Fibroblast of upper back skin (primary cell): ENCODE measurements at regions not wholly inside any gene's neighbourhood (a gene's known extent, or its start where the extent isn't known, plus 50 kb on each side); places are given as distances from the start of the nearest gene placed in this dataset.
"Not testable (repeated sequence)": the region's sequence is repeated elsewhere in the genome, so short reads cannot be mapped to it uniquely, and the experiment has no call there.

Experiments used
- DNase-seq: peaks from one replicate; pipeline ENCODE4 v3.0.0-alpha.2; 2013

DNA sequence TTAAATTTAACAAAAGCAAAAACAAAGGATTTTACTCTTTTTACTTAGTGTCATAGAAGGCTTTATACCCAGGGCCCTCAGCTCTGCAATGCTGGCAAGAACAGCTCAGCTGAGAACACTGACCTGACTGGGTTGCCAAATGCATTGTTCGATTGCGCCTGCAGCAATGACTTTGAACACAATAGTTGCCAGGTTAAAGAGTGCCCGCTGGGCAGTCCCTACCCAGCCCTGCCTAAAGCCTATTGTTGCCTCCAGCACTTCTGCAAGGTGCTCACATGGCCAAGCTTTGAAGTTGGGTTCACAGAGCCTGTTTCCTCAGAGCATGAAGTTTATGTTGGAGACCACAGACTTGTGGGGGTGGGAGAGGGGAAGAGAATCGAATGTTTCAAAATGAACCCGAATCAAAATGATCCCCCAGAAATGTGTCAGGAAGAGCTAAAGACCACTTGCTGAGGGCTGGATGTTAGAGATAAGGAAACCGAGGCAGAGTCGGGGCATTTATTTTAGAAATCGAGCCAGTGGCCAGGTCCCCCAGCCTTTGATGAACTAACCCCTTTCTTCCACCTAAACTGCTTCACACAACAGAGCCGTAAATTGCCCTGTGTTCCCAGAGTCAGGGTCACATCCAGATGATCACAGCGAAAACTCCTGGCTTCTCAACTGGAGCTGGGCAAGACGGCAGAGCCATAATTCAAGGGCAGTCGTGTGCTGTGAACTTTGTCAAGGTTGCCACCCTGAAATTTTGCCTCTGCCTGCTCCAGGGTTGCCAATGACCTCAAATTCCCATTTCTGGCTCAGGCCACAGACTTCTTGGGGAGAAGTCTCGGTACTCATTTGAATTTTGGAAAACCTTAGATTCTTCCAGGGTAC, 55.0 kb downstream of the FOXA2 start:
- no peak for DNase-seq

DNA sequence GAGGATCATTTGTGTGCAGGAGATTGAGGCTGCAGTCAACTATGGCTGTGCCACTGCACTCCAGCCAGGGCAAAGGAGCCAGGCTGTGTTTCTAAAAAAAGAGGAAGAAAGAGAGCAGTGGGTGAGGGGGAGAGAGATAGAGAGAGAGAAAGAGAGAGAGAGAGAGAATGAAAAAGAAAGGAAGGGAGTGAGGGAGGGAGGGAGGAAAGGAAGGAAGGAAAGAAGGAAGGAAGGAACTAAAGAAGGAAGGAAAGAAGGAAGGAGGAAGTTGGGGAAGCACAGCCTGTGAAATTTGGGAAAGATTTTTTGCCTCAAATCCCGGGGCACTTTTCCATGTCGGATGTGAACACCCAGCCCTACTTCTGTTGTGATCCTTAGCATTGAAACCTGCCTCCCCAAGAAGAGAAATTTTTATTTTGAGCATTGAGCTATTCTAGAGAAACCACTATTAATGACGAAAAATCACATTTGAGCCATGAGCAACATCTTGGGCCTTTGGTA, 57.8 kb downstream of the FOXA2 start:
- no peak for DNase-seq

DNA sequence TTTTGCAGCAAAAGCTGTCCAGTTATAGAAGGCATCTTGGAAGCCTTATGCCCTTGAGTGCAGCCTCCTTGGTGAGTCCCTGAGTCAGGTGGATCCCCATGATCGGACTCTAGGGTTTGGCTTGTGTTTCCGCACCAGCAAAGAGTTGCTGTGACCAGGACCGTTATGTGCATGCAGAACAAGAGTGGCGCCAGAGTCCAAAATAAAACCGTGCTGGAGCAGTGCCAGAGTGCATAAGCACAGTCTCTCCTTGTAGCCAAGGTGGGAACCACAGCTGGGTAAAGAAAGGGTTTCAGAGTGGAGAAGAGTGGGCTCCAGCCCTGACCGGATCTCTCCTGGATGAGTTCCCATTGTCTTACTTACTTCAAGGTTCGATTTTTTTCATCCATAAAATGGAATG, 58.6 kb downstream of the FOXA2 start:
- DNase-seq: no peak

DNA sequence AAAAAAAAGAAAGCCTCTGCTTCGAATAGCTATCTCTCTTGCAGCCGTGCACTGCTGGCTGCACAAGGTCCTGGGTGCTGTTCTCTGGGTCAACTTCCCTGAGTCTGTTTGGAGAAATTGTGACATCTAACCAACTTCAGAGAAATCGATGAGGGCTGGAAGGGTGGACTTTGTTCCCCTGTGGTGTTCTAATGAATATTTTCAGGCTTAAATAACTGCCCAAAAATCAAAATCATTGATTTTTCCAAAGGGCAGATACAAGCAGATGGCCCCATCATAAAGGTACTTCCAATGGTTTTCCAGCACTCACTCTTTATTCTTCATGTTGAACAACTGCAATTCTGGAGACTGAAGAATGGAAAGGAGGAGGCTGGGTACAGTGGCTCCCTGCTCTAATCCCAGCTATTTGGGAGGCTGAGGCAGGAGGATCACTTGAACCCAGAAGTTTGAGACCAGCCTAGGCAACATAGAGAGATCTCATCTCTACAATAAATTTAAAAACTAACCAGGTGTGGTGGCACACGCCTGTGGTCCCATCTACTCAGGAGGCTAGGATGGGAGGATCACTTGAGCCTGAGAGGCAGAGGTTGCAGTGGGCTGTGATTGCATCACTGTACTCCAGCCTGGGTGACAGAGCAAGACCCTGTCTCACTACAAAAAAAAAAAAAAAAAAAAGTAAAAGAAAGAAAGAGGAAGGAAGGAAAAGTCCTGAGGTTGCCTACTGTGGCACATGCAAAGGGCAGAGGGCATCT, 59.1 kb downstream of the FOXA2 start:
- no peak for DNase-seq

DNA sequence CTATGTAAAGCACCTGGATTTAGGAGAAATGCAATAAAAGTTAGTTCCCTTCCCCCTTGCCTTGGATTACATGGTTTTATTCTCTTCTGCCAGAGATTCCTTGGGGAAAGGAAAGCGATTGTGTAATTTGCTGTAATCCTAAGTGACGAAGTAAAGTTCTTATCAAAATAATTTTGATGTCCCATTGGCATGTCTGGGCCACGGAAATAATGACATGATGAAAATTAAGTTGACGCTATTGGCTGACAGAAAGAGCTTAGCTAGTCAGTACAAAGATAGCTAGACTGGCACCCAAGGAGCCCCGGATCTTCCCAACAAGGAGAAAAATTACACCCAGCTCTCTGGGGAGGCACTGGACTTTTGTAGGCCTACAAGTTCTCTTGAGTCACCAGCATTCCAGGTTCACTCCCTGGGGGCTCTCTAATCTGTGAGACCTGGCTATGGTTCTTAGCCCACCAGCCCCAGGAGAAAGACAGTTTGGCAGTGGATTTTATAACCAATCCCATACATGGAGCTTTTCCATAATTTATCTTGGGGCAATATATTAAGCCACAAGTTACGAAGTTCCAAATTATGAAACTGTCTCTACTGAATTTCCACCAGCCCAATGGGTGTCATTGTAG, 59.9 kb downstream of the FOXA2 start:
- no peak for DNase-seq

DNA sequence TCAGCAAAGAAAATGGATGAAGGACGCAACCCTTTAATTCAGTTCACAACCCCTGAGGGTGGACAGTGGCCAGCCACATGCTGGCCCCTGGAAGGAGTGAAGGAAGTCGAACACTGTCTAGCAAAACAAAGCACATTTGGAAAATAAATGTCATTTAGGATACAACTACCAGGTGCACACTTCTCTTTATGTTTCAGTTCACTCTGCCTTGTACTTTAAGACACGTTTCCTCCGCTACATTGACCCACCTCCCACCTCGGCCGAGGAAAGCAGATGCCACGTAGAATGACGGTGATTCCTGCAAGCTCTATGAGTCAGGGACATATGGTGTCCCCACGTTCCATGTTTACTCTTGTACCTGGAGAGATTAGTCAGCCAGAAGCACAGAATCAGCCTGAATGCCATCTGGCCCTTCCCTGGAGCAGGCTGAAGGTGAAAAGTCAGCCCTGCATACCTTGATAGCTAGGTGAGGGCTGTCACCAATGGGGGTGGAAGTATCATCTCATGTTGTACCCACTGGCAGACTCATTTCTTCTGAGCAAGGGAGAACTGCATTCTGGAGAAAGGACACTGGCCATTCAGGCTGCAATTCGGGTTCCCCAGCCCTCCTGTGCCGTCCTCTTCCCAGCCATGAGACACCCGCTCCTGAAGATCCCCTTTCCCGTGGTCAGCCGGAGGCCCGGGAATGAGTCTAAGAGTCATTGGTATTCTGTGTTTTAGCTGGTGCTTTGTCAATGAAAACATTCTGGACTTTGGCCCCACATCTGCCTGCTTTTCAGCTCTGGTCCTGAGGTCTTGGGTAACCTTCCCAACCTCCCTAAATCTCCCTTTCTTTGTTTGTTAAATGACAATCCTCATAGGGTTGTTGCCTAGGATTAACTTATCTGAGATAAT, 60.6 kb downstream of the FOXA2 start:
- DNase-seq: no peak

DNA sequence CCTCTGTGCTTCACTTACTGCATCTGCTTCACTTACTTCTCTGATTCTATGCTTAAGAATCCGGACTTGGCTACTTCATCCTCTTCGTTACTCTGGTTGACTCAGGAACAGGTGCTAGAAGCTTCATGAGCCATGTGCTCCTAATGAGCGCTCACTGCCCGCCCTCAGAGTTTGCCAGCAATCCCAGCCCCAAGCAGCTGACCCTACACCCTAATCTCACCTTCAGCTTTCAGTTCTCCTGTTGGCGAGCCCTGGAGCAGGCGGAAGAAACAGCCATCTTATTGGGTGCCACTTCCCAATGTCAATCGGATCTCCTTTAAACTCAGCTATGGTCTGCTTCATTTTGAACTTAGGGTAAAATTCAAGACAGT, 61.3 kb downstream of the FOXA2 start:
- DNase-seq: no peak

DNA sequence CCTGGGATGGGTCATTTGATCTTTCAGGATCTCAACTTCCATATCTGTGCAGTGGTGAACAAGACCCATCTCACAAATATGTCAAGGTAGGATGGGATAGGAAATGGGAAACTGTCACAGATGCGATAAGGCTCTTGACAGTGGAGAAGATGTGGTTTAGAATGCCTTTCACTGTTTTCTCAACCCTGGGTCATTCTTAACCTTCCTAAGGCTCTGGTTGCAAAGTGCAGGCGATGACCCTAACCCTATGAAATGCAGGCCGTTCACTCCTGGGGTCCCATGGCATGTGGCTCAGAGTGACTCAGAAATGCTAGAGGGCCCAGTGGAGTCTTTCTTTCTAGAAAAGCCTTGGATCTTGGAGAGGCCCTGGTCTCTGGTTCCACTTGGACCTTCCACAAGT, 61.7 kb downstream of the FOXA2 start:
- DNase-seq: no peak

DNA sequence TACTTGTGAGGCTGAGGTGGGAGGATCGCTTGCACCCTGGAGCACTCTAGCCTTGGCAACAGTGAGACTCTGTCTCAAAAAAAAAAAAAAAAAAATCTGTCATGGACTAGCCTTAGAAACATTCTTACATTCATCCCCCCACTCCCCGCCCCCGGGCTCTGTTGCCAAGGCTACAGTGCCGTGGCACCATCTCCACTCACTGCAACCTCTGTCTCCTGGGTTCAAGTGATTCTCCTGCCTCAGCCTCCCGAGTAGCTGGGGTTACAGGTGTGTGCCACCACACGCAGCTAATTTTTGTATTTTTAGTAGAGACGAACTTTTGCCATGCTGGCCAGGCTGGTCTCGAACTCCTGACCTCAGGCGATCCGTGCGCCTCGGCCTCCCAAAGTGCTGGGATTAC, 62.4 kb downstream of the FOXA2 start:
- not testable (repeated sequence) for DNase-seq

DNA sequence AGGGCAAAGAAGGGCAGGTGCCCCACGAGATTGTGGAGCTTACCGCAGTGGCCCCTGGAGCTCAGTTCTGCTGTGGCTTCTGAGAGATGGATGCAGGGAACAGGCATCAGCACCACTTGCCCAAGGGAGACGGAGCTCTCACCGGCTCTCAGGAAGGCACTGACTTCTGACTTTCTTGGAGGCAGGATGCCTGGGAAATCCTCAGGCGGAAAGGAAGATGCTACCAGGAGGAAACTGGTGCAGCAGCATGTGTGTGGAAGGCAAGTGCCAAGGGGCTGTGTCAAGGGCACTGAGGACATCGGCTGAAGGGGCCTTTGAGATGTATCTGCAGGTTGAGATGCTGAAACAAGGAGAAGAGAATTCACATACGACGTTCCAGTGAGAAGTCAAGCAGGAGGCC, 64.0 kb downstream of the FOXA2 start:
- no peak for DNase-seq

DNA sequence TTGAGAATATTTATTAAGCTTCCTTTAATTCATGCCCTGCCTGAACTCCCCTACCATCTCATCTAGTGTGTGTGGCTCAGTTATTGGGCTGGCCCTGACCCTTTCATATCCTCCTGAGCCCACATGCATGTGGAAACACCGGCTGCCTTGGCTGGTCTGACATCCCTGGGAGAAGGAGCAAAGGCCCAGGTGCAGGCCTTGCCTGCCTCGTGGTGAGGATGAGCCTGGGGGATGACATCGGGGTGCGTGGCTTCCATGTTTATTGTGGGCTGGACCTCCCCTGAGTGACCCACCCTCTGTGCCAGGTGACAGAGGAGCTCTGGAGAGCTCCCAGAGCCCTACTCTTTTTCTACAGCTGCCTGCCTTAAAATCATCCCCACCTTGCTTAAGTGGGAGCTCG, 69.1 kb downstream of the FOXA2 start:
- DNase-seq: no peak

DNA sequence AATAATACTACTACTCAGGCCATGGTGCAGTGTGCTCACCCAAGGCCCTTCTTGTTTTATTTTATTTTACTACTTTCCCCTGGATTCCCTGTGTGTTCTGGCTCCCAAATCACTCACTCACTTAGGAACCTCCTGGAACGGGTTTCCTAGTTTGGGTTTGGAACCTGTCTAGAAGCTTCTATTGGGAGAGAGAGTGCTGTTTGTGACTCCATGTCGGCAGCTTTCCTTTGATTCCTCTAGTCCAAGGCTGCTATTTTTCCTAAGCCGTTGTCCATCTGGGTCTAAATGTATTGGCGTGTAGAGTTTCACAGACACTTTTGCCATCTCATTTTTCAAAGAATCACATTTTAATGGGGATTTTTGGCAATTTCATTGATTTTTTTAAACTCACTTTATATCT, 70.8 kb downstream of the FOXA2 start:
- no peak for DNase-seq

DNA sequence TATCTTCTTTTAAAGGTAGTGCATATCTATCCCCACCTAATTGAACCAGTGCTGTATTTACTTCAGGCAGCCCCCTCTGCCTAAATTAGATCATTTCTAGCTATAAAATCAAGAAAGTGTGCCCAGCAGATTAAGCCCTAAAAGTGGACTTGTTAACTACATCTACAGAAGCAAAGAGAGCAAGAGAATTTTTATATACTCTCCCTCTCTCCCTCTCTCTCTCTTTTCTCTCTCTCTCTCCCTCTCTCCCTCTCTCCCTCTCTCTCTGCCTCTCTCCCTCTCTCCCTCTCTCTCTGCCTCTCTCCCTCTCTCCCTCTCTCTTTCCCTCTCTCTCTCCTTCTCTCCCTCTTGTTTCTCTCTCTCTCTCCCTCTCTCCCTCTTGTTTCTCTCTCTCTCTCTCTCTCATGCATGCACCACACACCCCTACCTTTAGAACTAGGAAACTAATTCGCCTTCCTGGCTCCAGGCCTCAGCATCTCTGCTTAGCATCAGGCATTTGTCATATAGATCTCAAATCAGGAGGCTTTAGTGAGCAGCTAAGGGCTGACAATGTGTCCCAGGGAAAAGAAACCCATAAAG, 71.4 kb downstream of the FOXA2 start:
- no peak for DNase-seq

DNA sequence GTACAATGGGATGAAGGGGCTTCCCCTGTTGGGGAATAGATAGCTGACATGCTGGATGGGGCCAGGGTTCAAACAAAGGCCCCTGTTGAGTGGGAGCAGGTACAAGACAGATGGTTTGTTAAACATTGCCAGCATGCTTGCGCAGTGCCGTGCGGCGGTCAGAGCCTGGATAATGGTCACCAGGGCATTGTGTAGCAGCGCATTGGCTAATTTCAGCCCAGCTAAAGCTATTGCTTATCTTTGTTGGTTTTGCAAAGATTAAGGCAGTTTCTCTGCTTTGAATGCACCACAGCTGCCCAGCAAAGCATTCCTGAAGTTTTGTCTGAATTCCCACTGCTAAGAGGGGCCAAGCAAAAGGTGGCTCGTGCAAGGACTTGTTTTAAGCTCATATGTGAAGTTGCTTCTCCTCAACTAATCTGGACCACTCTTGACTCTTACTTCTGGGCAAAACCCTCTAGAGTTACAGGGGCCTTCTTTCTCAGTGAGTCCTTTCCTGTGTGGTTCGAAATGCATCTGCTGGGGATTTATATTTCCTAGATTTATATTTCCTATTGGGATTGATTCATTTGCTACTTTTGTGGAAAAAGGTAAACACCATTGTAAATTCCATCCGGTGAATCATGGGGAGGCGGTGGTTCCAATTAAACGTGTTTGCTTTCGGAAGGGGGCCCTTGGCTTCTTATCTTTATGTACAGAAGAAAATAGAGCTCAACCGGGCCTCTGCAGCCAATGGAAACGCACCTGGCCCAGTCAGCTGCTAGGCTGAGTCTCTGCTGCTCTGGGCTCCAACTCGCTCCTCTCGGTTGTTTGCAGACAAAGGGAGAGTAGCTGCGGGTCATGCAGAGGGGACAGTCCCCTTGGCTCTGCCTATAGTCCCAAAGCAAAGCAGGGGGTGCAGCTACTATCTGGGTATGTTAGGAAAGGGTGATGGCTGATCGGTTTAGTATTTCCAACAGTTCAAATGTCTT, 72.1 kb downstream of the FOXA2 start:
- DNase-seq: no peak

DNA sequence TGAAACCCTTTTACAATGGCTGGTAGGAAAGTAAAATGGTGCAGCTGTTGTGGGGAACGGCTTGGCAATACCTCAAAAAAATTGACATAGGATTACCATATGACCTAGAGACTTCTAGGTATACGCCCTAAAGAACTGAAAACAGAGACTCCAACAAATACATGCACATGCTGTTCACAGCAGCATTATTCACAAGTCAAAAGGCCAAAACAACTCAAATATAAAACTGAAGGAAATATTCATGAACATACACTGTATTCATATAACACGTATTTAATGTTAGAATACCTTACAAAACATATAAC, 74.6 kb downstream of the FOXA2 start:
- no peak for DNase-seq

DNA sequence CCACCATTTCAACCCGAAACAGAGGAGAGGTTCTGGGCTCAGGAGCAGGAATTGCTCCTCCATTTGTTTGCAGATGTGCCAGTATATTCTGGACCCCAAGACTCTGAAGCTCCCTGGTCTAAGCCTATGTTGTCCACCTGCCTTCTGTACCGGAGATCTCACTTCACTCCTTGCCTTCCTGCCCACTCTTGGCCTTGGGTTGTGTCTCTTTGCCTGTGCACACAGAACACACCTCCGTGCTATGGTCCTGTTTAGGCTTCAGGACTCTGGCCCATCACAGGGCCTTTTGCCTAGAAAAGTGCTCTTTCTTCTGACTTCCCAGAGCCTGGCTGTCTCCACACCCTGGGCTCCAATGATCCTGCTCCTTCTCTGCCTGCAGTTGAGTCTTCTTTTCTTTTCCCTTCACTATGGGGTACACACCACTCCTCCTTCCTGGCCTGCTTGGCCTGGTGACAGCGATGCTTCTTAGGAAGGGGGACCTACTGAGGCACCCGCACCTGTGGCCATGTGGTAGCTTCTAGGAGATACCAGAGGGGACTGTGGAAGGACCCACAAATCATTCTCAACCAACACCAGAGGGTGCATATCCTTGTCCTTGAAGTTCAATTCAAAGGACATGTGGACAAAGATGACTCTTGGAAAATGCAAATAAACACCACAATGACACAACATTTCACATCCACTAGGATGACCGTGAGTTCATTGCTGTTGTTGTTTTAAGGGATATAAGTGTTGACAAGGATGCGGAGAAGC, 75.1 kb downstream of the FOXA2 start:
- DNase-seq: no peak

DNA sequence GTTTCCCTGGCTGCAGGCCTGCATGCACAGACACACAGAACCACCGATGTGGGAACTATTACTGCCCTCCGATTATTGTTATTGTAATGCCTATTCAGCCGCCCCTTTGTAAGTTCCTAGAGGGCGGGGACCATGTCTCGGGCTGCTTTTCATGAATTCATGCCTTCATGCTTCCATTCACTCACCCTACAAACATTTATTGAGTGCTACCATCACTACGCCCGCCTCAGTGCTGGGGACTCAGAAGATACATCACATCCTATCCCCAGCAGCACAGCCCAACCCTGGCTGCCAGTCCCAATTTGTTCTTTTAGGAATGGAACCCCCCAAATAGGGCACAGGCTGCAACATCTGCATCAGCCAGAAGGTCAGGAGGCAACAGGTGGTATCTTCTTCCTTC, 75.9 kb downstream of the FOXA2 start:
- no peak for DNase-seq

DNA sequence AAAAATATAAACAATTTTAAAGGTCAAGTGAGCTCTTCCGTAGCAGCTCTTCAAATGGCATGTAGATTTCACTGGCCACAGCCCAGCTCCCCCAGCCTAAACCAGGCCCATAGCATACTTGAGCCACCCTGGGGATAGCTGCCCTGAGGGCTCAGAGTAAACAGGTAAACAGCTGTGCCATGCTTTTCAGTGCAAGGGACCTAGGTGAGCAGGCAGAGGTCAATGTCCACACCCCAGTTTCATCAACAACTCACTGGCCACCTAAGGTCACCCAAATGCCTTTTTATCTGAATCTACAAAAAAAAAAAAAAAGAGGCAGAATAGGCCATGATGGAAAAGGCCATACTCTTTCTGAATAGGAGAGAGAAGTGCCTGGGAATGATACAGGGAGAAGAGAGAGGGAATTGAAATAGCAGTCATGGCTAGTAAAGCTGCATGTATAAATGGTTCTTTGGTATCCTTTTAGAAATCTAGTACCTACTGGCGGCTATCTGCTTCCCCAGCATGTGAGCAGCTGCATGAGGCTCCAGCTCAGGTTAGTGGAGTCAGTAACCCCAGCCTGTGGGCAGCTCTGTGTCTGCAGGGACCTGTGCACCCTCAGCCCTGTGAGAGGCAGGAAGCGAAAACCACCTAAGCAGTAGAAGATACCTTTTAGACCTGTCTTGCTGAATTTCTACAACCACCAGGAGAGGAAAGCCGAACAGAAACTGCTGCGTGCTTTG, 77.0 kb downstream of the FOXA2 start:
- no peak for DNase-seq

DNA sequence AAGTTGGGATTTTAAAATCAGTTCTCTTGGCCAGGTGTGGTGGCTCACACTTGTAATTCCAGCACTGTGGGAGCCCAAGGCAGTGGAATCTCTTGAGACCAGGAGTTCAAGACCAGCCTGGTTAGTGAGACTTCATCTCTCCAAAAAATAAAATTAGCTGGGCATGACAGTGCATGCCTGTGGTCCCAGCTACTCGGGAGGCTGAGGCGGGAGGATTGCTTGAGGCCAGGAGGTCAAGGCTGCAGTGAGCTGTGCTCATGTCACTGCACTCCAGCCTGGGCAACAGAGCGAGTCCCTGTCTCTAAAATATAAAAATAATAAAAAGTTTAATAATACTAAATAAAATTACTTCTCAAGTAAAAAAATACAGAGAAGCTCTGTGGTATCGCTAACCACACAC, 77.5 kb downstream of the FOXA2 start:
- DNase-seq: no peak

DNA sequence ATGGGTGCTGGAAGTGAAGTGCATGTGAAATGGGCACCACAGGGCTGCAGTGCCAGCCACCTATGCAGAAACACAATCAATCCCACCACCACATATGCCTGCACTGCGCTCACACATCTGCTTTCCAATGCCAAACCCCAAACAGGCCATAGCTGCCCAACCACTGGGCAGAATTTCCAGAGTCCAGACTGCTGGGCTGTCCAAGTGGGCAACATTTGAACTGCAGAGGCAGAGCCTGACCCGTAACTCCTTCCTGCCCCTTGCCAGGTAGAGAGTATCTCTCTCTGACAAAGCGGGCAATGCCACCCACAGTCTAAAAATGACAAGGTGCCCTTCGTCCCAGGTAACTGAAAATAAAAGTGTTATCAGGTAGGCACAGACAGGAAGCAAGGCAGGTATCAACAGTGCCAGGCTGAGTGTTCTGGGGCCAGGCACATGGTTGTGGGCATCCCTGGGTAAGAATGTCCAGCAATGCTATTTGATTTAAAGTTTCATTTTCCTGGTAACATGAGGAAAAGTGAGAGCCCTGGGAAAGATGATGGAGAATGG, 79.5 kb downstream of the FOXA2 start:
- no peak for DNase-seq
